Mucosa of rectum (tissue), 2 donors: ENCODE measurements at regions not wholly inside any gene's neighbourhood (a gene's known extent, or its start where the extent isn't known, plus 50 kb on each side); places are given as distances from the start of the nearest gene placed in this dataset.

Experiments used
- H3K27ac ChIP-seq, 2 donors: one replicate each; pipeline ENCODE4 v1.7.0; 2013; ENCODE audit warnings: inconsistent platforms in 2 of 2, low read depth in 2 of 2, low read length in 2 of 2
- H3K27me3 ChIP-seq, 2 donors: one replicate each; pipeline ENCODE4 v1.7.0; 2013; ENCODE audit warnings: low read length in 2 of 2; ENCODE audit not compliant: control insufficient read depth in 2 of 2, insufficient read depth in 2 of 2
- H3K36me3 ChIP-seq, 2 donors: one replicate each; pipeline ENCODE4 v1.7.0; 2013; ENCODE audit warnings: low read length in 2 of 2; ENCODE audit not compliant: control insufficient read depth in 2 of 2, insufficient read depth in 2 of 2
- H3K4me1 ChIP-seq, 2 donors: one replicate each; pipeline ENCODE4 v1.7.0; 2013; ENCODE audit warnings: low read length in 2 of 2, mild to moderate bottlenecking in 1 of 2; ENCODE audit not compliant: control insufficient read depth in 2 of 2, insufficient read depth in 2 of 2
- H3K4me3 ChIP-seq, 2 donors: one replicate each; pipeline ENCODE4 v1.7.0; 2013; ENCODE audit warnings: low read length in 2 of 2
- H3K9ac ChIP-seq, 2 donors: one replicate each; pipeline ENCODE4 v1.7.0; 2013; ENCODE audit warnings: low read length in 2 of 2, low read depth in 1 of 2, mild to moderate bottlenecking in 1 of 2
- H3K9me3 ChIP-seq, 2 donors: one replicate each; pipeline ENCODE4 v1.7.0; 2013; ENCODE audit warnings: low read length in 2 of 2; ENCODE audit not compliant: control insufficient read depth in 2 of 2
- donor health status: healthy.
- donor health status: Normal muscosa, but diverticular disease.

- no peaks in the 10 kb centered on the region for H3K27me3 ChIP-seq
- no peak overlapping the region for H3K9ac ChIP-seq
- H3K27ac ChIP-seq: no peak overlapping the region
- no peaks in the 10 kb centered on the region for H3K36me3 ChIP-seq
- H3K4me3 ChIP-seq: no peak overlapping the region
- H3K9me3 ChIP-seq: no peaks in the 10 kb centered on the region
- H3K4me1 ChIP-seq: no peaks in the 10 kb centered on the region
Observed at GRCh38 chr16:62167551-62167950, 131.3 kb upstream of the CDH8 start.

GRCh38 chr16:62157544-62157943, 121.3 kb upstream of the CDH8 start:
- Histone ChIP-seq H3K4me3 (no peak overlapping the region), H3K4me1 (no peaks in the 10 kb centered on the region), H3K9ac (no peak overlapping the region), H3K27ac (no peak overlapping the region), H3K36me3 (no peaks in the 10 kb centered on the region), H3K27me3 (no peaks in the 10 kb centered on the region), H3K9me3 (no peaks in the 10 kb centered on the region)

GRCh38 chr16:62156971-62157370, 120.7 kb upstream of the CDH8 start:
- Histone ChIP-seq H3K4me1 (no peaks in the 10 kb centered on the region), H3K36me3 (no peaks in the 10 kb centered on the region), H3K27me3 (no peaks in the 10 kb centered on the region), H3K9ac (no peak overlapping the region), H3K27ac (no peak overlapping the region), H3K9me3 (no peaks in the 10 kb centered on the region), H3K4me3 (no peak overlapping the region)

- H3K27me3 ChIP-seq: no peaks in the 10 kb centered on the region
- H3K4me1 ChIP-seq: no peaks in the 10 kb centered on the region
- no peak overlapping the region for H3K27ac ChIP-seq
- H3K36me3 ChIP-seq: no peaks in the 10 kb centered on the region
- H3K9me3 ChIP-seq: no peaks in the 10 kb centered on the region
- H3K9ac ChIP-seq: no peak overlapping the region
- H3K4me3 ChIP-seq: no peak overlapping the region
Observed at GRCh38 chr16:62149631-62150030, 113.4 kb upstream of the CDH8 start.

GRCh38 chr16:62137996-62138395, 101.8 kb upstream of the CDH8 start:
- H3K9me3 ChIP-seq: no peaks in the 10 kb centered on the region
- H3K27ac ChIP-seq: no peak overlapping the region
- no peaks in the 10 kb centered on the region for H3K36me3 ChIP-seq
- no peak overlapping the region for H3K9ac ChIP-seq
- H3K4me1 ChIP-seq: no peaks in the 10 kb centered on the region
- H3K27me3 ChIP-seq: no peaks in the 10 kb centered on the region
- H3K4me3 ChIP-seq: no peak overlapping the region

GRCh38 chr16:62135911-62136310, 99.7 kb upstream of the CDH8 start:
- H3K9ac ChIP-seq: no peak overlapping the region
- H3K4me1 ChIP-seq: no peaks in the 10 kb centered on the region
- no peak overlapping the region for H3K27ac ChIP-seq
- no peaks in the 10 kb centered on the region for H3K36me3 ChIP-seq
- no peak overlapping the region for H3K4me3 ChIP-seq
- no peaks in the 10 kb centered on the region for H3K27me3 ChIP-seq
- no peaks in the 10 kb centered on the region for H3K9me3 ChIP-seq

GRCh38 chr16:62135446-62135845, 99.2 kb upstream of the CDH8 start:
- H3K27ac ChIP-seq: no peak overlapping the region
- no peak overlapping the region for H3K9ac ChIP-seq
- H3K4me3 ChIP-seq: no peak overlapping the region
- H3K4me1 ChIP-seq: no peaks in the 10 kb centered on the region
- H3K9me3 ChIP-seq: no peaks in the 10 kb centered on the region
- H3K36me3 ChIP-seq: no peaks in the 10 kb centered on the region
- no peaks in the 10 kb centered on the region for H3K27me3 ChIP-seq

- Histone ChIP-seq H3K36me3 (no peaks in the 10 kb centered on the region), H3K9me3 (no peaks in the 10 kb centered on the region), H3K9ac (no peak overlapping the region), H3K4me1 (no peaks in the 10 kb centered on the region), H3K27me3 (no peaks in the 10 kb centered on the region), H3K27ac (no peak overlapping the region), H3K4me3 (no peak overlapping the region)
Observed at GRCh38 chr16:62130101-62130500, 93.9 kb upstream of the CDH8 start.

- no peaks in the 10 kb centered on the region for H3K27me3 ChIP-seq
- H3K27ac ChIP-seq: no peak overlapping the region
- no peak overlapping the region for H3K9ac ChIP-seq
- no peaks in the 10 kb centered on the region for H3K9me3 ChIP-seq
- H3K4me3 ChIP-seq: no peak overlapping the region
- H3K36me3 ChIP-seq: no peaks in the 10 kb centered on the region
- H3K4me1 ChIP-seq: no peaks in the 10 kb centered on the region
Observed at GRCh38 chr16:62105244-62105643, 69.0 kb upstream of the CDH8 start.

GRCh38 chr16:62102588-62102987, 66.3 kb upstream of the CDH8 start:
- Histone ChIP-seq H3K4me3 (no peak overlapping the region), H3K27ac (no peak overlapping the region), H3K36me3 (no peaks in the 10 kb centered on the region), H3K9me3 (no peaks in the 10 kb centered on the region), H3K27me3 (no peaks in the 10 kb centered on the region), H3K4me1 (no peaks in the 10 kb centered on the region), H3K9ac (no peak overlapping the region)

- Histone ChIP-seq H3K27me3 (no peaks in the 10 kb centered on the region), H3K27ac (no peak overlapping the region), H3K9me3 (no peaks in the 10 kb centered on the region), H3K9ac (no peak overlapping the region), H3K36me3 (no peaks in the 10 kb centered on the region), H3K4me3 (no peak overlapping the region), H3K4me1 (no peaks in the 10 kb centered on the region)
Observed at GRCh38 chr16:62100651-62101050, 64.4 kb upstream of the CDH8 start.
